Right renal pelvis (tissue), 4 donors: ENCODE measurements at regions not wholly inside any gene's neighbourhood (a gene's known extent, or its start where the extent isn't known, plus 50 kb on each side); places are given as distances from the start of the nearest gene placed in this dataset.

Source experiments
- DNase-seq, 4 donors: peaks; one replicate each; pipeline ENCODE4 v3.0.0-alpha.2; 2013; ENCODE audit warnings: low read depth in 4 of 4, low spot score in 3 of 4, missing footprints in 1 of 4

DNA sequence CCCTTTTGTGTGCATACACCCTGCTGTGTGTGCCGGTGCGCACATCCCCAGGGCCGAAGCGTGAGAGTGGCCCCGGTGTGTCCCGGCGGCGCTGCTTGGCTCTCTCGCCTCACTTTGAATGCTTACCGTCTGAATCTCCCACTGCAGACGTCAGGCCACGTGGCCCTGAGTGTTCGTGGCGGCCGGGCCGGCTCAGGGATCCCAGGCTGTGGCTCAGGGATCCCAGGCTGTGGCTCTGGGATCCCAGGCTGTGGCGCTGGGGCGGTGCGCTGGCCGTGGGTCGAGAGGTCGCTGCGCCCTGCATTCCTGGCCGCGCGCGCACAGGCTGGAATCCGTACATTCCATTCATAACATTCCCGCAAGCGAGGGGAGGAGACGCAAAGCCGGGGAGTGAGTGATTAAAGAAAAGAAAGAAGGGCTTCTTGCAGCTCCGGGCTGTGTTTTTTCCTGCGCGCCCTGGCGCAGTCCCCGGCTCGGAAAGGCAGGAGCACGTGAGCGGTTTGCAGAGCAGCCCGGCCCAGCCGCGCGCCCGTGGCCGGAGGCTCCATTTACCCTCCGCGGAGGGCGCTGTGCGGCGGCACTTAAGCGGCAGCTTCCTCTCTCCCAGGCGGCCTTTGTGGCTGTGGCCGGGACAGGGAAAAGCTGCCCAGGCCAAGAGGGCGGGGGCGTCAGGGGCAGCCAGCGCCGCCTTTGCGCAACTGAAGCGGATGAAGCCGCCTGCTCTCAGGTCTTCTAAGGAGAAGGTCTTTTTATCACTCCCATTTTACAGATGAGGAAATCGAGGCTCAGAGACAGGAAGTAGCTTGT, 87.0 kb upstream of the ALDH1L1 start:
- peak; percentile 66 to 82 (median 72) for DNase-seq

DNA sequence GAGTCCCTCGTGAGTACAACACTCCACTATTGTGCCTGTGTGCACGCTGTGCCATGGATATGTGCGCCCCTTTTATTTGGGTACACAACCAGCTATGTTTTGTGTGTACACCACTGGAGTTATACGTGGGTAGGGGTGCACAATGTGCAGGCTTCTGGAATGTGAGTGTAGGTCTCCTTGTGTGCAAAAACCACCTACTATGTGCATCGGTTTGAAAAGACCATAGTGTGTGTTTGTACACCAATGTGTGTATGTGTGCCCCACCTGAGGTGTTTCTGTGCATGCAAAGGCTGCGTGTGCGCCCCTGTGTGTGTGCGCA, 86.4 kb upstream of the ALDH1L1 start:
- DNase-seq: no peak

DNA sequence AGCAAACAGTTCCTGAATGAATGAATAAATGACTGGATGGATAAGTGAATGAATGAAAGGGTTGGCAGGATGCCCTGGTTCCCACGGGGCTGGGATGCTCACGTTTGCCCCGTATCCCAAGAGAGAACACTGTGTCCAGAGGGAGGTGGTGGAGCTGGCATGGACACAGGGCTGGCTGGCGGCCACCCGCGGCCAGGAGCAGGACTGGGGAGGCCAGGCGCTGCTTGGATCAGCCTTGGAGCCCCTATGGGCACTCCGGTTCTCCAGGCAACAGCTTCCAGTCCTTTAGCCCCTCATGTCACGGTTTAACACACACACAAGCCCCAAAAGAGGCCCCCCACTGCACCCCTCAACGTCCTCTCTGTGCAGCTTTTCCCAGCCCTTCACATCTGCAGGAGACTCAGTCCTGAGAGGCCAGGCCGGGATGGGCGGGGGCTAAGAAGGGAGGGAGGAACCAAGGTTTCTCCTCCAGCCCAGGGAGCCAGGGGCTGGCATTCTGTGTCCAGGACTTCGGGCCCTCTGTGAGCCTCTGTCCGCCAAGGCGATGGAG, 86.0 kb upstream of the ALDH1L1 start:
- DNase-seq: no peak

DNA sequence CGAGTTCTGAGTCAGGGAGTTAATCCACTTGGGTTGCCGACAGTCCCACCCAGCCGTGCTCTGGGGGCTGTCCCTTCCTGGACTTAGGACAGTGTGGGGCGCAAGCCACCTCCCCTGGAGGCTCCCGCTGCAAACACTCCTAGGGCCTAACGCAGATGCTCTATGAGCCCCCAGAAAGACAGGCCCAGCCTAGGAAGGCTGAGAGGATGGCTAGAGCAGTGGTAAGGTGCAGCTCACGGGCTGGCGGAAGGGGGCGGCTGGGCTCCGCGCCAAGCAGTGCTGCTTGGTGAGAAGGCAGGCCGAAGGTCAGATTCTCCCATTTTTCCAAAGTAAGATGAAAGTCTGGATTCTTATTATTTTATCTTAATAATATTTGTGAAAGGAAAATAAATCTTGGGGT, 84.6 kb upstream of the ALDH1L1 start:
- no peak for DNase-seq

DNA sequence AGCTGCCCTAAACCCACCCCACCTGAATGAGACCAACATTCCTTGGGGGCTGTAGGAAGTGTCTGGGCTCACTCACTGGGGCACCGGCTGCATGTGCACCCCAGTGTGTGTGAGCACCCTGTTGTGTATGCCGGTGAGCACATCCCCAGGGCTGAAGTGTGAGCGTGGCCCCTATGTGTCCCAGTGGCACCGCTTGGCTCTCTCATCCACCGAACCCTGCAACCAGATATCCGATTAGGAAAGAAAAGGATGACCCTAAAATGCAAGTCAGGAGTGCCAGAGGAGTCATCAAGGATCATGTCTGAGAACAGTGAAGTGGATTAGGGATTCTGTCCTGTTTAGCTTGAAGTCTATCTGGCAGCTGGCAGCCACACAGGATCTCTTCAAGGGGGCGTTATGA, 84.0 kb upstream of the ALDH1L1 start:
- DNase-seq: no peak

DNA sequence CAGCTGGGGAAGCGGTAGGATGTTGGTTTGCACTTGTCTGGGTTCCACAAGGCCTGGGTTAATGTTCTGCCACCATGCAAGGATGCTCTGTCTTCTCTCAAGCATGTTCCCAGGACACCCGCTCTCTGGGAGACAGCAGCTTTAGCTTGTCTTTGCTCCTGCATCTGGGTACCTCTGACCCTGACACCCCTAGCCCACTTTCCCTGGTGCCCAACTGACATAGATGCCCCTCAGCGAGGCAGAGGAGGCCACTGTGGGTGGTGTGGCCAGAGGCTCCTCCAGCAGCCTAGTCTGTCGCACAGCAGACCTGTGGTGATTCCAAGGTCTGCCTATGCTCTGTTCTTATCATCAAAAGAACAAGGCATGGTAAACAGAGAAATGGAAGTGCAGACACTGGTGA, 83.6 kb upstream of the ALDH1L1 start:
- no peak for DNase-seq

DNA sequence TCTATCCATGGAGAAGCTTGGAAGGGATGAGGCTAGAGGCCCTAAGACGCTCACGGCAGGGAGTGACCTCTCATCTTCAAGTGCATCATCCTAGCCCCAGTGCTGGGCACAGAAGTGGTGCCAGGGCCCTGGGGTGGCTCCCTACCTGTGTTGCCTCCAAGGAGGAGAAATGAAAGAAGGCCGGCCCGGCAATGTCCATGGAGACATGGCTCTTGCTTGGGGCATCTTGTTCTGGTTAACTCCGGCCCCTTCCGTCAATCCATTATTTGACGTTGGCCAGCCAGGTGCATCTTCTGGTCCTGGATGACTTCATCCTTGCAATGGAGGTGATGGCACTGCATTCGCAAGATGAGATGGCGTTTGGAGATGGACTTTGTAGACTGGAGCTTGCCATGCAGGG, 83.2 kb upstream of the ALDH1L1 start:
- DNase-seq: no peak

DNA sequence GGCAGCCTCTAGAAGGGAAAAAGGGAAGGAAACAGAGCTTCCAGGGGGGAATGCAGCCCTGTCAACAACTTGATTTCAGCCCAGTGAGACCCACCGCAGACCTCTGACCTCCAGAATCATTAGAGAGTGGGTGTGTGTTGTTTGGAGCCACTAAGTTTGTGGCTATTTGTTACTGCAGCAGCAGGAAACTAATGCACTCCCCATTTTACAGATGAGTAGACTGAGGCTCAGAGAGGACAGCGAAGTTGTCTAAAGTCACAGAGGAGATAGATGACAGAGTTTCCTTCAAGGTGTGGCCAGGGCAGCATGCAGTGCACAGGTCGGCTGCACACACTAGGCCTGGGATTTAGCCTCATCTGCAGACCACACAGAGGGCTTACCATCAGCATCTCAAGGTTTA, 81.8 kb upstream of the ALDH1L1 start:
- no peak for DNase-seq

DNA sequence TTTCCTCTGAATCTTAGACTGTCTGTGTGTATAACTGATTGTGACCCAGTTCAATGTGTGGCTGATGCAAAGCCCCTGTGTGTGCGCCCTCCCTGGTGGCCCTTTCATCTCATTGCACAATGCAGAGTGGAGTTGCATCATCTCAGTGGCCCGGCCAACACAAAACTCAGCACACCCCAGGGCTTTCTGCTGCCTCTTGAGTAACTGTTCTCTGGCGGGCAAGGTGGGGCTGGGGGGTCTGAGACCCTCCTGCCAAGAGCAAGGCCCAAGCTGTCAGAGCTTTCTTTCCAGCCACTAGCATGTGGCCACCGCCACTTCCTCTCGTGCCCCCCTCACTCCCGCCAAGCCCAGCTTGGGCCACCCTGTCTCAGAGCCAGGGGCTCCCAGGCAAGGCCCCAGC, 80.7 kb upstream of the ALDH1L1 start:
- DNase-seq: no peak

DNA sequence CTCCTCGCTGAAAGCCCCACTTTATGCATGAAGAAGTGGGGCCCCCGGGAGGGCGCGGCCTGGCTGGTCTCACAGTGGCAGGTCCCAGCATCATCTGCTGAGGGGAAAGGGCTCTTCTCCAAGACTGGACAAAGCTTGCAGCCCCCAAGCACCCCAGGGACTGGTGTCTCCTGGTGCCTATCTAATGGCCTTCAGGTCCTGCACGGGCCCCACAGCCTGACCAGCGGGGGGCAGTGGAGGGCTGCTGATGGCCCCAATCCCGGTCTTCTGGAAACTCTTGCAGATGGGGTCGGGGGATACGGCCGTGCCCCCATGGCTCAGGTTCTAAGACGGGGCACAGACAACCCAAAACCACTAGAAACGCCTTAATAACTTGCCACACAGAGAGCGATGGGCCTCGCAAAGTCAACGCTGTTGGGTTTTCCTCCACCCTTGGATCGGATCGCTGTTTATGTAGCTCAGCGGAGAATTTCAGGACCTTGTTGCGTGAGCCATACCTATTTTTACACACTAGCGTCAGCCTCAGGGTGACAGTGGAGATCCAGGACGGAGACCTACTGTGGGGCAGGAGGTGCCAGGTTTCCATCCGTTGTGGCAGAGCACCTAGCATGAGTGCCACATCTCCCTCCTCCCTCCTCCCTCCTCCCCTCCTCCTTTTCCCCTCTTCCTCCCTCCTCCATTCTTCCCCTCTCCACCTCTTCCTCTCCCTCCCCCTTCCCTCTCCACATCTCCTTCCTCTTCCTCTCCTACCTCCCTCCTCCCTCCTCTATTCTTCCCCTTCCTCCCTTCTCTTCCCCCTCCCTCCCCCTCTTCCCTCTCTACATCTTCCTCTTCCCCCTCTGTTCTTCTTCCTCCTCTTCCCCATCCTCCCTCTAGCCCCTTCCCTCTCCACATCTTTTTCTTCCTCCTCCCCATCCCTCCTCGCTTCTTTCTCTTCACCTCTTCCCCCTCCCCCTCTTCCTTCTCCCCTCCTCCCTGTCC, 79.3 kb upstream of the ALDH1L1 start:
- DNase-seq: no peak

DNA sequence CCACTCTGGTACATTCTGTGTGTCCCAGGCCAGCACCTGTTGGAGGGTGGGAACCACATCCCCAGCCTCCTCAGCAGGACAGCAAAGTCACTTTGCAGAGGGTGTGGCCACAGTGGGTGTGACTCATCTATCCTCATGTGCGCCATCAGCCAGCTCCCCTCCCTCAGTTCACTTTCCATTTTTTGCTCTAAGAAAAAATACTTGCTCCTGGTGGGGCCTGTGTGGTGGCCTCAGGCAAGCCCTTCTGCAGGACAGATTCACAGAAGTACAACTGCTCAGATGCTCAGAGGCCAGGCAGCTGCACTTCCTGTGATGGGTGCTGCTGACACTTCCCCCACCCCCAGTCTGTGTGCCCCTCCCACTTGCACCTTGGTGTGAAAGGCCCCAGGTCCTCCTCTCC, 78.3 kb upstream of the ALDH1L1 start:
- DNase-seq: no peak

DNA sequence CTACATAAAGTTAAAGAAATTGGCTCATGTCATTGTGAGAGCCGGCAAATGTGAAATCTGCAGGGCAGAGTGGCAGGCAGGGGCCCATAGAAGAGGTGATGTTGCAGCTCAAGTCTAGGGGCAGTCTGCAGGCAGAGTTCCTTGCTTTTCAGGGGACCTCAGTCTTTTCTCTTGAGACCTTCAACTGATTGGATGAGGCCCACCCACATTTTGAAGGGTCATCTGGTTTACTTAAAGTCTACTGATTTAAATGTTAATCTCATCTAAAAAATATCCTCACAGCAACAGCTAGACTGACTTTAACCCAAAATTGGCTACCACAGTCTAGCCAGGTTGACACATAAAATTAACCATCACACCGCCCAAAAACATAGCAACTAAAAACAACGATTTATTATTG, 77.6 kb upstream of the ALDH1L1 start:
- no peak for DNase-seq

DNA sequence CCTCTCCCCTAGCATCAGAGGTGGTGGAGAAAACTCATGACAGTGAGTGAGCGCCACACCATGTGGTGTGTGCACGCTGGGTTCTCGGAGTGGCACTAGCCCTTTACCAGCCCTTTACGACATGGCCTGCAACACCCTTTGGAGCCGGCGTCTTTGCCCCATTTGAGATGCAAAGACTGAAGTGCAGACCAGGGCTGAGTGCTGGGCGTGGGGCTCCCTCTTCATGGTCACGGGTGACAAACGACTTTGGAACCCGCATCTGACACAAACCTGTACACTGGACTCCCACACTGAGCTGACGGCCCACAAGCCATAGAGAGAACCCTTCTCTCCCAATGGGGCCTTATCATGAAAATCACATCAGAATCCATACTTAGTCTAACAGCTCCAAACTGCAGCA, 76.8 kb upstream of the ALDH1L1 start:
- no peak for DNase-seq

DNA sequence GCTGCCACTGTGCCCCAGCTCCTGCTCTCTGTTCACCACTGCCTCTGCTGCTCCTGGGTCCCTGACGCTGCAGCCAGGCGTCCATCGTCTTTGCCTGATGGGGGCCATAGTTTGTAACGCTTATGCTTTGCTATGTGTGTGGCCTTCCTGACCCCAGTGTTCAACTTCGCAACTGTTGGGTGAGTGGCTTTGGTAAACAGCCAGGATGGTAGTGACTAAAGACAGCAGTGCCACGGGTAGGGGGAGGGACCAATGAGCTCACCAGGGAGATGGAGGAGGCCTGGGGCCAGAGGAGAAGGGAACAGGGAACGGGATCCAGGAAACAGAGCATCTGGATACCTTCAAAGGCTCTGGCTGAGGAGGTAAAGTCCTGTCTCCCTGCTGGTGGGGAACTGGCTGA, 75.9 kb upstream of the ALDH1L1 start:
- DNase-seq: no peak

DNA sequence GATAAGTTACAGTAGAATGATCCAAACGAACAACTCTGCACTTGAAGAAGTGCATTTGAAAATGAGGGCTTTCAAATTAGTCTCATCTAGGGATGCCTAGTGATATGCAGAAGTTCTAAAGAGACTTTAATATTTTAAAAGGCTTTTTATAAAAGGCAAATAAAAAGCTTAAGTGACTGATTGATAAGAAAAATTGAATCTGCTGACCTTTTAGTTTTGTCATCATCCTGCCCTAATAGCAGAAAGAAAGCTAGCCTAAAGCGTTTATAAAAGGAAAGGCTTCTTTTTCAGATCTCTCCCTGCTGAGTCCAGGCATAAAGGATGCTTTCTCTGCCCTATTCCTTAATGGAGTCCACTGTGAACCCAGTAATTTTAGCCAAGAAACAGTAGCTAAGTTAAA, 72.7 kb upstream of the ALDH1L1 start:
- no peak for DNase-seq

DNA sequence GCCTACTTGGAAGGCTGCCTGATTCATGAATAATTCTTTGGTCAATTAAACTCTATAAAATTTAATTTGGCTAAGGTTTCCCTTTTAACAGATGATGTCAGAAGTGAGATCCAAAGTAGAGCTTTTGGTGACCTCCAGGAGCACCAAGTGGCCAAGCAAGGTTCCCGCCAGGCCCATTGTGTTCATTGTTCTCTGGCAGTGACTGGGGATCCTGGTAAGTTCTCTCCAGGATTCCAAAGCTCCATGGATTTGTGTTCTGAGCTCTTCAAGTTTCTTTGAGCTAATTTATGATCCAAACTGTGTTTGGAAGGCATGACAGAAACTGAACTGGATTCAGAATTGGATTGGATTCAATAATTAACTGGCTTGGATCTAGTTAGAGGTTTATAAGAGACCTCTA, 72.0 kb upstream of the ALDH1L1 start:
- DNase-seq: no peak

DNA sequence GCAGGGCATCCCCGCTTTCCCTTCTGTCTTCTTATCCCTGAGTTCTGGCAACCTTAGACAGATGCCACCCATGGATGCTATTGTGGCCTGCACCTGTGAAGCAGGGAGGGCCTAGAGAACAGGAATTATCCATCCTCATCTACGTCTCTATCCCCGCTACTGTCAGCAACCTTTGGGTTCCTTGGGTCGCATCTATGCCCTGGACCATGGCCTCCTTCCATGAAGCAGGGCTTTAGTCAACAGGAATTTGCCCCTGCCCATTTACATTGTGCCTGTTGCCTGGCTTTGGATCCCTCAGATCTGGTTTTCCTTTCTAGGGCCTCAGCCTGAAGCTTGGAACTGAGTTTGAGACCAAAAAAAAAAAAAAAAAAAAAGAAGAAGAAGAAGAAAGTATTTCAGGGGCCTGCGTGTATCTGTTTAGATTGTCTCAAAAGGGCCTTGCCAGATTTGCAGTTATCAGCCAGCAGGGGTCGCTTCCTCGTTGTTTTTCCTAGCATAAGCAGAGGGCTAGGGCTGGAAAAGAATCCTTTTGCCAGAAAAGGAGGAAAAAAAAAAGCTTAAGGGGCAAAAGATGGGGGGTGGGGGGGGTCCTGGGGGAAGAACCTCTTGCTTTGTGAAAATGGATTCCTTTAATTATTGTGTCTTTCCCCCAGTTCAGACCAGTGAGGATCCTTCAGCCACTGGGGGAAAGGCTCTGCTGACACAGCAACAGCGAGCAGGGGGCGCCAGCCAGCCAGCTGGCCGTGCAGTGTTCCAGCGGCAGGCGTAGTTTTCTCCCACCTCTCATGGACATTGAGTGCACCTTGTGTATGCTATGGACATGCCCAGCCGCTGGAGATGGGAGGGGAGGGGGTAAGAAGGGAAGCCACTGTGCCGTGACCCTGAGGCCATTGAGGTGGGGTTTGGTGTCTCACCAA, 65.7 kb upstream of the ALDH1L1 start:
- peak in 1 of 4 donors; percentile 55 for DNase-seq
